HCT116 (cell line): ENCODE measurements at regions not wholly inside any gene's neighbourhood (a gene's known extent, or its start where the extent isn't known, plus 50 kb on each side); places are given as distances from the start of the nearest gene placed in this dataset.

Experiments
- ATAC-seq: fragments of 200-7000 bp; cut with Tn5 transposase; 2 replicates; pipeline ENCODE4 v1.9.1; 2020; ENCODE audit warnings: mild to moderate bottlenecking, moderate library complexity
- BruUV-seq: library from RNA; stranded (reverse); fragments of 400-500 nt; replicated peaks from 2 replicates; lab custom pipeline; 2021; lab: Mats Ljungman, UMichigan
- CTCF ChIA-PET: fragments of 300-600 bp; sonication (Branson Sonifier 250); formaldehyde crosslinking; loops from one replicate; lab custom pipeline; 2021; ENCODE audit warnings: antibody characterized with exemption; lab: Charles Lee
- POLR2A ChIA-PET: fragments of 300-600, 350-600 bp; sonication (Branson Sonifier 250); formaldehyde crosslinking; loops from one replicate; lab custom pipeline; 2021; ENCODE audit warnings: antibody characterized with exemption; lab: Charles Lee
- RAD21 ChIA-PET, 2 experiments: fragments of 300-600 bp; sonication (Branson Sonifier 250); formaldehyde crosslinking; loops; one replicate each; lab custom pipeline; 2023; ENCODE audit warnings: low total read pairs in 2 of 2; ENCODE audit not compliant: uncharacterized antibody in 2 of 2, unreplicated experiment in 2 of 2, low non-redundant PET in 1 of 2; lab: Charles Lee
- DNase-seq: peaks from one replicate; pipeline ENCODE4 v3.0.0-alpha.2; 2010; ENCODE audit warnings: low read depth, low spot score
- H2AFZ ChIP-seq: fragments of 200-600 bp; shearing (Covaris generic), sonication (generic); 2 replicates; pipeline ENCODE4 v1.6.1; 2017; ENCODE audit warnings: low read depth, mixed run types, mixed read lengths, antibody characterized with exemption, low read length; ENCODE audit not compliant: poor library complexity, severe bottlenecking
- H3K27ac ChIP-seq: 2 replicates; pipeline ENCODE4 v1.5.1; 2012; ENCODE audit warnings: low read depth, low read length
- H3K27me3 ChIP-seq: fragments of 200-600 bp; sonication (generic); 2 replicates; pipeline ENCODE4 v1.6.1; 2016; ENCODE audit warnings: mixed run types, low read length, mixed read lengths; ENCODE audit not compliant: insufficient read depth
- H3K36me3 ChIP-seq, 2 experiments: fragments of 200-500 bp in 1 of 2; fragments of 200-600 bp in 1 of 2; sonication (Bioruptor generic) in 1 of 2; sonication (generic) in 1 of 2; 2 replicates each; pipeline versions ENCODE4 v1.5.1 to v1.6.1; 2014 to 2016; ENCODE audit warnings: low read length in 2 of 2, inconsistent platforms in 1 of 2, mixed read lengths in 1 of 2, mixed run types in 1 of 2; ENCODE audit not compliant: insufficient read depth in 2 of 2, control insufficient read depth in 1 of 2
- H3K4me1 ChIP-seq, 2 experiments: fragments of 200-600 bp in 1 of 2; sonication (generic) in 1 of 2; 2 replicates each; pipeline versions ENCODE4 v1.5.1 to v1.6.1; 2012 to 2017; ENCODE audit warnings: low read length in 2 of 2, inconsistent platforms in 1 of 2, mild to moderate bottlenecking in 1 of 2, mixed read lengths in 1 of 2, mixed run types in 1 of 2, moderate library complexity in 1 of 2; ENCODE audit not compliant: insufficient read depth in 2 of 2, control insufficient read depth in 1 of 2
- H3K4me2 ChIP-seq: fragments of 200-600 bp; sonication (generic); 2 replicates; pipeline ENCODE4 v1.6.1; 2017; ENCODE audit warnings: mixed run types, low read length, mixed read lengths
- H3K4me3 ChIP-seq, 2 experiments: fragments of 200-600 bp in 1 of 2; sonication (generic) in 1 of 2; replicated peaks in 1 of 2; 2 replicates each; pipeline ENCODE4 v1.5.1; 2011 to 2016; ENCODE audit warnings: low read length in 2 of 2, control low read depth in 1 of 2, low read depth in 1 of 2, mild to moderate bottlenecking in 1 of 2, mixed read lengths in 1 of 2, mixed run types in 1 of 2
- H3K79me2 ChIP-seq: fragments of 200-600 bp; sonication (generic); 2 replicates; pipeline ENCODE4 v1.6.1; 2017; ENCODE audit warnings: mild to moderate bottlenecking, mixed run types, low read length, moderate library complexity, mixed read lengths; ENCODE audit not compliant: insufficient read depth
- H3K9ac ChIP-seq: fragments of 200-600 bp; sonication (generic); 2 replicates; pipeline ENCODE4 v1.6.1; 2016; ENCODE audit warnings: low read length, mixed read lengths
- H3K9me2 ChIP-seq: fragments of 200-600 bp; sonication (generic), shearing (Covaris generic); 2 replicates; pipeline ENCODE4 v1.6.1; 2017; ENCODE audit warnings: mixed run types, mild to moderate bottlenecking, moderate library complexity; ENCODE audit not compliant: insufficient read depth
- H3K9me3 ChIP-seq, 2 experiments: fragments of 200-500 bp in 1 of 2; fragments of 200-600 bp in 1 of 2; sonication (Bioruptor generic) in 1 of 2; sonication (generic) in 1 of 2; 2 replicates each; pipeline ENCODE4 v1.6.1; 2014 to 2017; ENCODE audit warnings: low read length in 2 of 2, mixed read lengths in 2 of 2, inconsistent platforms in 1 of 2, low read depth in 1 of 2, mild to moderate bottlenecking in 1 of 2, mixed run types in 1 of 2, moderate library complexity in 1 of 2; ENCODE audit not compliant: control insufficient read depth in 1 of 2, insufficient read depth in 1 of 2
- H4K20me1 ChIP-seq: fragments of 200-600 bp; sonication (generic), shearing (Covaris generic); 2 replicates; pipeline ENCODE4 v1.6.1; 2017; ENCODE audit warnings: mixed run types, mild to moderate bottlenecking, moderate library complexity; ENCODE audit not compliant: insufficient read depth
- ATF3 ChIP-seq: IDR thresholded peaks from 2 replicates; pipeline ENCODE4 v1.6.1; 2012
- CBX3 ChIP-seq: IDR thresholded peaks from 2 replicates; pipeline ENCODE4 v1.6.1; 2012; ENCODE audit warnings: low read depth
- EGR1 ChIP-seq: IDR thresholded peaks from 2 replicates; pipeline ENCODE4 v1.6.1; 2012; ENCODE audit warnings: low read depth
- ELF1 ChIP-seq: IDR thresholded peaks from 2 replicates; pipeline ENCODE4 v1.6.1; 2012; ENCODE audit warnings: low read depth, borderline replicate concordance
- EZH2 ChIP-seq: fragments of 200-600 bp; sonication (generic); IDR thresholded peaks from 2 replicates; pipeline ENCODE4 v1.6.1; 2017; ENCODE audit warnings: antibody characterized with exemption, mixed run types
- EZH2phosphoT487 ChIP-seq: fragments of 200-600 bp; IDR thresholded peaks from 2 replicates; pipeline ENCODE4 v1.6.1; 2018; ENCODE audit warnings: antibody characterized with exemption, borderline replicate concordance
- JUND ChIP-seq: IDR thresholded peaks from 2 replicates; pipeline ENCODE4 v1.6.1; 2012
- POLR2A ChIP-seq: IDR thresholded peaks from 2 replicates; pipeline ENCODE4 v1.7.0; 2011; ENCODE audit warnings: borderline replicate concordance; ENCODE audit not compliant: insufficient read depth, insufficient read length; ENCODE audit errors: extremely low read depth
- POLR2AphosphoS5 ChIP-seq: IDR thresholded peaks from 2 replicates; pipeline ENCODE4 v1.6.1; 2011; ENCODE audit warnings: mild to moderate bottlenecking, low read depth, low read length, moderate library complexity
- SIN3A ChIP-seq: IDR thresholded peaks from 2 replicates; pipeline ENCODE4 v1.6.1; 2012; ENCODE audit warnings: low read depth
- SRF ChIP-seq: IDR thresholded peaks from 2 replicates; pipeline ENCODE4 v1.6.1; 2012; ENCODE audit warnings: low read depth
- TCF7L2 ChIP-seq: IDR thresholded peaks from 2 replicates; pipeline ENCODE4 v1.7.0; 2011; ENCODE audit warnings: borderline replicate concordance, inconsistent platforms; ENCODE audit not compliant: insufficient read depth, insufficient read length; ENCODE audit errors: extremely low read depth
- YY1 ChIP-seq: IDR thresholded peaks from 2 replicates; pipeline ENCODE4 v1.6.1; 2011; ENCODE audit warnings: low read length, low read depth, moderate library complexity, mild to moderate bottlenecking; ENCODE audit not compliant: insufficient replicate concordance; ENCODE audit errors: extremely low read depth
- intact Hi-C: fragments of 100-400 bp; cut with micrococcal nuclease; formaldehyde crosslinking; loops from 2 replicates; pipeline ENCODE4 v1.10.0; 2022
- TF ChIP-seq, protein P1 (sequence below), 3 experiments: fragments of 200-600 bp in 1 of 3; sonication (generic) in 1 of 3; IDR thresholded peaks in 2 of 3; conservative IDR thresholded peaks in 1 of 3; 2 replicates each; pipeline ENCODE4 v1.5.1; 2012 to 2017; ENCODE audit warnings: low read depth in 2 of 3, low read length in 2 of 3, antibody characterized with exemption in 1 of 3, borderline replicate concordance in 1 of 3, control low read depth in 1 of 3, mild to moderate bottlenecking in 1 of 3, mixed read lengths in 1 of 3, mixed run types in 1 of 3, moderate library complexity in 1 of 3; ENCODE audit not compliant: insufficient read depth in 1 of 3
- TF ChIP-seq, protein P2 (sequence below): IDR thresholded peaks from 2 replicates; pipeline ENCODE4 v1.6.1; 2012

DNA sequence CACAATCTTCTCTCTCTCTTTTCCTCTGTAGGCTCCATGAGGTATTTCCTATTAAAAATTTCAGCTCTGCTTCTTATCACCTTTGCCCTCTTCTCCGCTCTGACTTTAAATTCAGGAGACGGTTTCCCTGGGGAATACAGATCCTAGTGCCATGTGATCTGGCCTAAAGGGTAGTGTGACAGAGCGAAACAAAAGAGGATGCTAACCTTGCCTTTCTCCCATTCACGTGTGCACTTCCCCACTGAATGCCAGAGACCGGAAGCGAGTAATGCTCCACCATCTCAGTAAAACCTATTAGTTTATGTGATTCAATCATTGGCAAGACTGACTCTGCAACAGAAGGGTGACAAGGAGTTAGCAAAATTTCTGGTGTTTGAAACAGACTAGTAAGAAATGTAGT lies 358.3 kb downstream of the ZNF521 start:
- Histone ChIP-seq H3K9me3 (no peaks in the 10 kb centered on the region), H3K4me1 (no peaks in the 10 kb centered on the region), H3K36me3 (no peaks in the 10 kb centered on the region), H3K79me2 (no peaks in the 10 kb centered on the region), H3K4me2 (no peak overlapping the region), H4K20me1 (no peaks in the 10 kb centered on the region), H3K4me3 (no peak overlapping the region), H3K9me2 (no peaks in the 10 kb centered on the region), H3K27ac (no peak overlapping the region), H3K27me3 (no peaks in the 10 kb centered on the region), H2AFZ (no peak overlapping the region), H3K9ac (no peak overlapping the region)
- no peak for TF ChIP-seq SRF
- TF ChIP-seq SIN3A, result no peak
- no peak for TF ChIP-seq YY1
- TF ChIP-seq EGR1, result no peak
- TF ChIP-seq, protein P1, sequence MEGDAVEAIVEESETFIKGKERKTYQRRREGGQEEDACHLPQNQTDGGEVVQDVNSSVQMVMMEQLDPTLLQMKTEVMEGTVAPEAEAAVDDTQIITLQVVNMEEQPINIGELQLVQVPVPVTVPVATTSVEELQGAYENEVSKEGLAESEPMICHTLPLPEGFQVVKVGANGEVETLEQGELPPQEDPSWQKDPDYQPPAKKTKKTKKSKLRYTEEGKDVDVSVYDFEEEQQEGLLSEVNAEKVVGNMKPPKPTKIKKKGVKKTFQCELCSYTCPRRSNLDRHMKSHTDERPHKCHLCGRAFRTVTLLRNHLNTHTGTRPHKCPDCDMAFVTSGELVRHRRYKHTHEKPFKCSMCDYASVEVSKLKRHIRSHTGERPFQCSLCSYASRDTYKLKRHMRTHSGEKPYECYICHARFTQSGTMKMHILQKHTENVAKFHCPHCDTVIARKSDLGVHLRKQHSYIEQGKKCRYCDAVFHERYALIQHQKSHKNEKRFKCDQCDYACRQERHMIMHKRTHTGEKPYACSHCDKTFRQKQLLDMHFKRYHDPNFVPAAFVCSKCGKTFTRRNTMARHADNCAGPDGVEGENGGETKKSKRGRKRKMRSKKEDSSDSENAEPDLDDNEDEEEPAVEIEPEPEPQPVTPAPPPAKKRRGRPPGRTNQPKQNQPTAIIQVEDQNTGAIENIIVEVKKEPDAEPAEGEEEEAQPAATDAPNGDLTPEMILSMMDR (IDR thresholded peaks at IDR 0.05 in 2 of 3, conservative IDR thresholded peaks at IDR 0.05 in 1 of 3; ENCODE audit: borderline replicate concordance in 1 of 3, insufficient read depth in 1 of 3, low read depth in 2 of 3, low read length in 2 of 3), result no peak
- TF ChIP-seq POLR2A, result no peak
- no peak for TF ChIP-seq ATF3
- ChIA-PET POLR2A (no interaction called here), RAD21 (no interaction called here), CTCF (no interaction called here)
- intact Hi-C loops, result no loop called here
- DNase-seq (no peak), ATAC-seq (no peak)
- BruUV-seq, result no TSS peak

- H3K4me3 ChIP-seq, result no peak overlapping the region
- no peaks in the 10 kb centered on the region for H3K79me2 ChIP-seq
- H3K36me3 ChIP-seq, result no peaks in the 10 kb centered on the region
- no peak overlapping the region for H3K27ac ChIP-seq
- no peak overlapping the region for H2AFZ ChIP-seq
- H3K9ac ChIP-seq, result no peak overlapping the region
- DNase-seq, result no peak
- ChIA-PET CTCF (no interaction called here), POLR2A (no interaction called here), RAD21 (no interaction called here)
- H3K4me2 ChIP-seq, result no peak overlapping the region
- intact Hi-C loops, result no loop called here
- H3K9me3 ChIP-seq, result no peaks in the 10 kb centered on the region
- BruUV-seq, result no TSS peak
- H3K27me3 ChIP-seq, result no peaks in the 10 kb centered on the region
- H3K9me2 ChIP-seq, result no peaks in the 10 kb centered on the region
- no peak for ATAC-seq
- no peaks in the 10 kb centered on the region for H4K20me1 ChIP-seq
- H3K4me1 ChIP-seq, result no peaks in the 10 kb centered on the region
- no peak for TF ChIP-seq EZH2phosphoT487
- TF ChIP-seq, protein P2, sequence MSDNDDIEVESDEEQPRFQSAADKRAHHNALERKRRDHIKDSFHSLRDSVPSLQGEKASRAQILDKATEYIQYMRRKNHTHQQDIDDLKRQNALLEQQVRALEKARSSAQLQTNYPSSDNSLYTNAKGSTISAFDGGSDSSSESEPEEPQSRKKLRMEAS, result no peak
- no peak for TF ChIP-seq ELF1
- no peak for TF ChIP-seq EGR1
- no peak for TF ChIP-seq SIN3A
- TF ChIP-seq YY1, result no peak
- no peak for TF ChIP-seq JUND
- TF ChIP-seq POLR2AphosphoS5, result no peak
- TF ChIP-seq TCF7L2, result no peak
- TF ChIP-seq CBX3, result no peak
- TF ChIP-seq, protein P1 (IDR thresholded peaks at IDR 0.05 in 2 of 3, conservative IDR thresholded peaks at IDR 0.05 in 1 of 3; ENCODE audit: borderline replicate concordance in 1 of 3, insufficient read depth in 1 of 3, low read depth in 2 of 3, low read length in 2 of 3), result no peak
- no peak for TF ChIP-seq ATF3
- no peak for TF ChIP-seq EZH2
Observed at GRCh38 chr18:24995056-24995455, 356.9 kb downstream of the ZNF521 start.
